ENCODE measurements at regions not wholly inside any gene's neighbourhood (a gene's known extent, or its start where the extent isn't known, plus 50 kb on each side); places are given as distances from the start of the nearest gene placed in this dataset.
A peak's percentile ranks its signal among the peaks of the same experiment; 100 is the strongest.

- CTCF ChIA-PET = interaction anchor here (0.5 to 0.6 kb wide), 2 partner anchors 228 to 231 kb away, joined by 3 read pairs; no protein-coding TSS in a partner anchor
- TF ChIP-seq CTCF (conservative IDR thresholded peaks at IDR 0.05; ENCODE audit: low read depth) = no peak
- H3K27ac ChIP-seq = peak overlapping the region; percentile 66
- POLR2A ChIA-PET (ENCODE audit: low non-redundant PET) = no interaction called here
- no peak for DNase-seq (ENCODE audit: low spot score)
Measured at GRCh38 chr10:88159127-88159829, 295.9 kb downstream of the PTEN start.

GRCh38 chr10:88161070-88161469 lies 297.6 kb downstream of the PTEN start:
- CTCF ChIA-PET = no interaction called here

GRCh38 chr10:88161756-88162155 lies 298.3 kb downstream of the PTEN start:
- POLR2A ChIA-PET (ENCODE audit: low non-redundant PET) = interaction anchor here (0.6 kb wide), 1 partner anchor 334 kb away, joined by 3 read pairs; no protein-coding TSS in a partner anchor
- no peak overlapping the region for H3K27ac ChIP-seq
- DNase-seq (ENCODE audit: low spot score) = no peak
- no peak for TF ChIP-seq CTCF (conservative IDR thresholded peaks at IDR 0.05; ENCODE audit: low read depth)
- CTCF ChIA-PET = interaction anchor here (0.6 to 0.7 kb wide), 2 partner anchors 11 to 149 kb away, joined by 3 to 4 read pairs; no protein-coding TSS in a partner anchor

More at GRCh38 chr10:88161070-88161469, 297.6 kb downstream of the PTEN start:
- DNase-seq (ENCODE audit: low spot score) = no peak
- no peak overlapping the region for H3K27ac ChIP-seq
- POLR2A ChIA-PET (ENCODE audit: low non-redundant PET) = no interaction called here
- TF ChIP-seq CTCF (conservative IDR thresholded peaks at IDR 0.05; ENCODE audit: low read depth) = no peak

- POLR2A ChIA-PET (ENCODE audit: low non-redundant PET) = no interaction called here
- DNase-seq (ENCODE audit: low spot score) = no peak
- no peak overlapping the region for H3K27ac ChIP-seq
- CTCF ChIA-PET = interaction anchor here (0.6 kb wide), 1 partner anchor 248 kb away, joined by 3 read pairs; no protein-coding TSS in a partner anchor
- TF ChIP-seq CTCF (conservative IDR thresholded peaks at IDR 0.05; ENCODE audit: low read depth) = no peak
Measured at GRCh38 chr10:88162852-88163251, 299.4 kb downstream of the PTEN start.

- ChIA-PET CTCF (no interaction called here), POLR2A (ENCODE audit: low non-redundant PET) (no interaction called here)
- H3K27ac ChIP-seq = no peak overlapping the region
- DNase-seq (ENCODE audit: low spot score) = no peak
- TF ChIP-seq CTCF (conservative IDR thresholded peaks at IDR 0.05; ENCODE audit: low read depth) = no peak
Measured at GRCh38 chr10:88163572-88163971, 300.1 kb downstream of the PTEN start.

- CTCF ChIA-PET = no interaction called here
- DNase-seq (ENCODE audit: low spot score) = no peak
- POLR2A ChIA-PET (ENCODE audit: low non-redundant PET) = no interaction called here
- H3K27ac ChIP-seq = no peak overlapping the region
- TF ChIP-seq CTCF (conservative IDR thresholded peaks at IDR 0.05; ENCODE audit: low read depth) = no peak
Measured at GRCh38 chr10:88164471-88164870, 301.0 kb downstream of the PTEN start.
